GM13977 (cell line): ENCODE measurements at regions not wholly inside any gene's neighbourhood (a gene's known extent, or its start where the extent isn't known, plus 50 kb on each side); places are given as distances from the start of the nearest gene placed in this dataset.

Source experiments
- DNase-seq: peaks from one replicate; pipeline ENCODE4 v3.0.0; 2012; ENCODE audit warnings: low spot score
- in situ Hi-C: fragments of 300-500 bp; cut with MboI; formaldehyde crosslinking; loops from one replicate; pipeline ENCODE4 v1.12.0; 2022; ENCODE audit warnings: low sequenced_read_pairs, low pct_unique_long_range_greater_than_20kb, mixed read lengths, inconsistent platforms; ENCODE audit not compliant: unreplicated experiment
- TF ChIP-seq, protein P1 (sequence below): IDR thresholded peaks from 2 replicates; pipeline ENCODE4 v1.5.1; 2012; ENCODE audit warnings: mild to moderate bottlenecking, control low read depth; ENCODE audit not compliant: insufficient read depth; ENCODE audit errors: extremely low read depth, missing control alignments

DNA sequence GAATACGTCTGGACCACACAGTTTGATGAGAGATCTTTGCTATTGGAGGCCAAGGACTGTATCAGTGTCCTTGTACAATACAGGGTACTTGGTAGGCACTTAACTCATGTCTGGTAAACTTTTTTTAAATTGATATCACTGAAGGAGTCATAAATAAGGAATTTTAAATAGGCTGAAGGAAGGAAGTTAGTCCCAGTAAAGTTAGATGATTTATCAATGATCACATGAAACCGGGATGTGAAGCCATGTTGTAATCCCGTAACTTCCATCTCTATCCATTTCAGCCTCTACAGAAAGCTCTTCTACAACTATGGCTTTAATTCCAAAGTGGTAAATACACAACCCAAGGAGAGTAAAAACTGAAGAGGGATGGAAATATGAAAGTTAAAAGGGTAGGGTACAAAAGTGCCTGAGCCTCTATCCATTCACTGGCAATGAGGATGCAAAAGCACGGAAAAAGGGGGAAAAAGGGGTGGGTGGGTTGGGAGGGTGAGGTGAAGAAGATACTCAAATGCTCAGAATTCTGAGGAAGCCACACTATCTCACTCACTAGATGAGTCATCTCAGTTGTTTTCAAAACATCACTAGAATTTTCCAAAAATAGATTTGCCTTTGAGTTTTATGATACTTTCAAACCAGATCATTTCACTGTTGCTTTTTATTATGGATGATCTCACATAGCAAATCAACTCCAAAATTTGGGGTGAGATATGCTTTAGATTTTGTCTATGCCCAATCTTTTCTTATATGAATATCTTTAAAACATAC lies 1053.5 kb downstream of the NR2F1-AS1 start:
- in situ Hi-C loops, result no loop called here
- TF ChIP-seq, protein P1, sequence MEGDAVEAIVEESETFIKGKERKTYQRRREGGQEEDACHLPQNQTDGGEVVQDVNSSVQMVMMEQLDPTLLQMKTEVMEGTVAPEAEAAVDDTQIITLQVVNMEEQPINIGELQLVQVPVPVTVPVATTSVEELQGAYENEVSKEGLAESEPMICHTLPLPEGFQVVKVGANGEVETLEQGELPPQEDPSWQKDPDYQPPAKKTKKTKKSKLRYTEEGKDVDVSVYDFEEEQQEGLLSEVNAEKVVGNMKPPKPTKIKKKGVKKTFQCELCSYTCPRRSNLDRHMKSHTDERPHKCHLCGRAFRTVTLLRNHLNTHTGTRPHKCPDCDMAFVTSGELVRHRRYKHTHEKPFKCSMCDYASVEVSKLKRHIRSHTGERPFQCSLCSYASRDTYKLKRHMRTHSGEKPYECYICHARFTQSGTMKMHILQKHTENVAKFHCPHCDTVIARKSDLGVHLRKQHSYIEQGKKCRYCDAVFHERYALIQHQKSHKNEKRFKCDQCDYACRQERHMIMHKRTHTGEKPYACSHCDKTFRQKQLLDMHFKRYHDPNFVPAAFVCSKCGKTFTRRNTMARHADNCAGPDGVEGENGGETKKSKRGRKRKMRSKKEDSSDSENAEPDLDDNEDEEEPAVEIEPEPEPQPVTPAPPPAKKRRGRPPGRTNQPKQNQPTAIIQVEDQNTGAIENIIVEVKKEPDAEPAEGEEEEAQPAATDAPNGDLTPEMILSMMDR, result no peak
- DNase-seq, result no peak

DNA sequence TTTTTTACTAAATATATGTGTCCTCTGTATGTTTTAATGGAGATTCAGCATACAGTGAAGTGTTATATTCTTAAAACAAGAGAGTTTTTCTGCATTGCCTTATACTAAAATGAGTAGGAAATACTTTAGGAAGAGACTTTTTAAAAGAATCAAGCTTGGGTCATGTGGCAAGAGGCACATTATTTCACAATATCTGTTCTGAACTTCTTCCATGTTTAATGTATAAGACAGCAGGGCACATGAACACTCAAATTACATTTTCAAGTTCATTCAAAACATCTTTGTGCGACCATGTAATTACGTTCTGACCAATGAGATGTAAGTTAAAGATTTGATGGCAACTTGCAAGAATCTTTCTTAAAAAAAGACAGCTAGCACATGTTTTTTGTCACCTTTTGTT lies 1055.9 kb downstream of the NR2F1-AS1 start:
- TF ChIP-seq, protein P1, result no peak
- in situ Hi-C loops, result no loop called here
- DNase-seq, result no peak

DNA sequence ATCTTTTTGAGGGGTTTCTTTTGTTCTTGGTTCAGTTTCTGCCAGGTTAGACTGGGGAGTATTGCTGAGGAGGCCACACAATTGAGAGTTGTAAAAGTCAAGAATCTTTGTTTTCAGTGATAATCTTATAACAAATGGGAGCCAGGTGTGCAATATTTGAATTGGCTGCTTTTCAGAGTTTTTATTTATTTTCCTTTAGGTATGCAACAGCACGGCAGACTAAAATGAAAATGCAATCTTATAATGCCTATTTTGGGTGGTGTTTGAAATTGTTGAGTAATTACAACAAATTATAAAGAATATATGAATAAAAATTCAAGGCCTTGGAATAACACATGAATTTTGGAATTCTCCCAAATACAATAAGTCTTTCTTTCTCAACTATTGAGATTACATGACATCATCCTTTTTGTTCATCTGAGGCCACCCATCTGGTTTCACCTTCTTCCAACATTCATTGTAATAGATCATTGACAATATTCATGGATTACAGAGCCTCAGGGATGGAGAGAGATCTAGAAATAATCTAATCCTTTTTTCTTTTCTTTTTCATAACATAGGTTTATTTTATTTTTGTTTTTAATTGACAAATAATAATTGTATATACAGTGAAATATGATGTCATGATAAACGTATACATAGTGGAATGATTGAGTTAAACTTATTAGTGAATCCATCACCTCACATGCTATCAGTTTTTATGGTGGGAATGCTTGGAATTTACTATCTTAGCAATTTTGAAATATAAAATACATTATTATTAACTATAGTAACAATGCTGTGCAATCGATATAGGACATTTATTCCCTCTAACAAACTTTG lies 1061.0 kb downstream of the NR2F1-AS1 start:
- TF ChIP-seq, protein P1, result no peak
- in situ Hi-C loops, result no loop called here
- no peak for DNase-seq

DNA sequence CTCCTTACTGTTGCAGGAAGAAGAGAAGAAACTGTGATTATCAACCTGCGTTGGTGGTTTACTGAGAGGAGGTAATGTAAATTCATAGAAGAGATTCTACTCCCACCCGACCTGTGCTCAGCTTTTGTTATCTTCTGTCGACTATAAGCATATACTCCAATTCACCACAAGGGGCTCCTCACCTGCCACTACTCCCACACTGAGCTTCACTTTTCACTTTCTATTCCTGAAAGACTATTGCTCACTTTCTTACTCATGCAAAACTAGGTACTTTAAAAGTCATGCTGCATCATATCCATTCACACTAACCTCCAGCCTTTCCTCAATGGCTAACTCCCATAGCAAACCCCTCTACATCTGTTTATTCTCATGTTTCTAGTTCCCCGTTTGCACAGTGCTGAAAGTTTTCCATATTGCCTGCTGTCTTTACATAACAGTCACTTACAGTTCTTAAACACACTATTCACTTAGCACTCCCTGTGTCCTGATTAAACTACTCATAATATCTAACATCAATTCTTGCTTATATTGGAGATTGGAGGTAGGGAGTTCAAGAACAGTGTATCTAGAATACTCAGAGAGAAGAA lies 1062.6 kb downstream of the NR2F1-AS1 start:
- TF ChIP-seq, protein P1, result peak; percentile 55
- in situ Hi-C loops, result no loop called here
- peak; percentile 47 for DNase-seq

DNA sequence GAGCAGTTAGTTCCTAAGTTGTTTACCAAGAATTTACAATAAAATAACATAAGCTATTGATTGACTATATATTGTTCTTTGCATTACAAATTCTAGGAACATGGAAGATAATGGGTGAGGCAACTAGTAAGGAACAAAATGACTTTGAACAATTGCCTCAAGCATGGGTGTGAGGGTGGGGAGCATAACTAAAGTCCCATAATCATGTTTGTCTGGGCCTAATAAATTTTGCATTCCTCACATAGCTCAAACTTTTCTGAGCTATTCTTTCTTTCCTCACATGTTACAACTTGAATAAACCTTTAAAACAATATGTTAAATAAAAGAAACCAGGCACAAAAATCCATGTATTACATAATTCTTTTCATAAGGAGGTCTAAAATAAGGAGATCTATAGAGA lies 1066.1 kb downstream of the NR2F1-AS1 start:
- in situ Hi-C loops, result no loop called here
- no peak for DNase-seq
- TF ChIP-seq, protein P1, result no peak

DNA sequence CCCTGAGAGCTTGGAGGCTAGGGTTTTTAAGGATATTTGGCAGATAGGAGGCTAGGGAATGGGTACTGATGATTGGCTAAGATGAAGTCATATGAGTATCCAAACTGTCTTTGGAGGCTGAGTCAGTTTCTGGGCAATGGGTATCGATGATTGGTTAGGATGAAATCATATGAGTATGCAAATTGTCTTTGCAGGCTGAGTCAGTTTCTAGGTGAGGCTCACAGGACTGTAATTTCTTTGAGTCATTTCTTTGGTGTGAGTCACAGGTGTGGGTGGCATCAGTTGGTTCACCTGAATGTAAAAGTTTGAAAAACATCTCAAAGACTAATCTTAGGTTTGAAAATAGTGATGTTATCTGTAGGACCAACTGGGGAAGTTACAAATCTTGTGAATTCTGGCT lies 1068.0 kb downstream of the NR2F1-AS1 start:
- in situ Hi-C loops, result no loop called here
- TF ChIP-seq, protein P1, result no peak

More for the DNA sequence above, 1068.0 kb downstream of the NR2F1-AS1 start:
- no peak for DNase-seq
